H1 (cell line): ENCODE measurements at regions not wholly inside any gene's neighbourhood (a gene's known extent, or its start where the extent isn't known, plus 50 kb on each side); places are given as distances from the start of the nearest gene placed in this dataset.

Experiments
- CHD2 ChIP-seq: IDR thresholded peaks from 2 replicates; pipeline ENCODE4 v1.6.1; 2012; ENCODE audit warnings: low read length, improper control_type of control experiment
- CTCF ChIP-seq, 3 experiments: IDR thresholded peaks; 1 replicate in 2 of 3; 2 replicates in 1 of 3; pipeline versions ENCODE4 v1.5.1 to v1.6.1; 2011; ENCODE audit warnings: low read length in 3 of 3, mild to moderate bottlenecking in 3 of 3, inconsistent platforms in 2 of 3, low read depth in 1 of 3, moderate library complexity in 1 of 3; ENCODE audit not compliant: insufficient read depth in 1 of 3; ENCODE audit errors: control extremely low read depth in 1 of 3
- SP1 ChIP-seq: IDR thresholded peaks from 2 replicates; pipeline ENCODE4 v1.6.1; 2011; ENCODE audit warnings: low read depth, low read length

GRCh38 chr3:16721494-16721893, 116.3 kb upstream of the DAZL start:
- no peak for TF ChIP-seq CHD2
- TF ChIP-seq CTCF (IDR thresholded peaks at IDR 0.05; ENCODE audit: control extremely low read depth in 1 of 3, insufficient read depth in 1 of 3, low read depth in 1 of 3, low read length in 3 of 3) = no peak
- TF ChIP-seq SP1 = no peak
